Panc1 (cell line): ENCODE measurements at regions not wholly inside any gene's neighbourhood (a gene's known extent, or its start where the extent isn't known, plus 50 kb on each side); places are given as distances from the start of the nearest gene placed in this dataset.

Experiments
- POLR2AphosphoS5 ChIP-seq: IDR thresholded peaks from 2 replicates; pipeline ENCODE4 v1.6.1; 2012; ENCODE audit warnings: mild to moderate bottlenecking, low read depth, low read length, moderate library complexity
- SIN3A ChIP-seq: IDR thresholded peaks from 2 replicates; pipeline ENCODE4 v1.6.1; 2012; ENCODE audit warnings: low read depth, mild to moderate bottlenecking, low read length, moderate library complexity, borderline replicate concordance; ENCODE audit not compliant: insufficient read depth
- TF ChIP-seq, protein P1 (sequence below): fragments of 450-650 bp; IDR thresholded peaks from 2 replicates; pipeline ENCODE4 v1.5.1; 2017; ENCODE audit warnings: mild to moderate bottlenecking
- TF ChIP-seq, protein P2 (sequence below), 2 experiments: IDR thresholded peaks; 2 replicates each; pipeline ENCODE4 v1.6.1; 2011 to 2012; ENCODE audit warnings: low read depth in 2 of 2, control low read depth in 1 of 2, low read length in 1 of 2, mild to moderate bottlenecking in 1 of 2, moderate library complexity in 1 of 2; ENCODE audit not compliant: insufficient read depth in 1 of 2

DNA sequence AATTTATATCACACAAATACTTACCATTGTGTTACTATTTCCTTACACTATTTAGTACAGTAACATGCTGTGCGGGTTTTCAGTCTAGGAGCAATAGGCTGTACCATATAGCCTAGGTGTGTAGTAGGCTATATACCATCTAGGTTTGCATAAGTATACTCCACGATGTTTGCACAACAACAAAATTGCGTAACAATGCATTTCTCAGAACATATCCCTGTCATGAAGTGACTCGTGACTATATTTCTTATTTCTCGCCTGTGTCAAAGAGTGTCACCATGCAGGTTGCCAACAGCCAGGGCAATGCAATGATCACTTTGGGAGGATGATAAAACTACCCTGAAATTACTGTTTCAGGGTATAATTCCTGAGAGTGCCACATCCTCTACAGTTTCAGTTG, 65.6 kb upstream of the CD180 start:
- TF ChIP-seq, protein P1, sequence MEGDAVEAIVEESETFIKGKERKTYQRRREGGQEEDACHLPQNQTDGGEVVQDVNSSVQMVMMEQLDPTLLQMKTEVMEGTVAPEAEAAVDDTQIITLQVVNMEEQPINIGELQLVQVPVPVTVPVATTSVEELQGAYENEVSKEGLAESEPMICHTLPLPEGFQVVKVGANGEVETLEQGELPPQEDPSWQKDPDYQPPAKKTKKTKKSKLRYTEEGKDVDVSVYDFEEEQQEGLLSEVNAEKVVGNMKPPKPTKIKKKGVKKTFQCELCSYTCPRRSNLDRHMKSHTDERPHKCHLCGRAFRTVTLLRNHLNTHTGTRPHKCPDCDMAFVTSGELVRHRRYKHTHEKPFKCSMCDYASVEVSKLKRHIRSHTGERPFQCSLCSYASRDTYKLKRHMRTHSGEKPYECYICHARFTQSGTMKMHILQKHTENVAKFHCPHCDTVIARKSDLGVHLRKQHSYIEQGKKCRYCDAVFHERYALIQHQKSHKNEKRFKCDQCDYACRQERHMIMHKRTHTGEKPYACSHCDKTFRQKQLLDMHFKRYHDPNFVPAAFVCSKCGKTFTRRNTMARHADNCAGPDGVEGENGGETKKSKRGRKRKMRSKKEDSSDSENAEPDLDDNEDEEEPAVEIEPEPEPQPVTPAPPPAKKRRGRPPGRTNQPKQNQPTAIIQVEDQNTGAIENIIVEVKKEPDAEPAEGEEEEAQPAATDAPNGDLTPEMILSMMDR, result no peak
- TF ChIP-seq, protein P2, sequence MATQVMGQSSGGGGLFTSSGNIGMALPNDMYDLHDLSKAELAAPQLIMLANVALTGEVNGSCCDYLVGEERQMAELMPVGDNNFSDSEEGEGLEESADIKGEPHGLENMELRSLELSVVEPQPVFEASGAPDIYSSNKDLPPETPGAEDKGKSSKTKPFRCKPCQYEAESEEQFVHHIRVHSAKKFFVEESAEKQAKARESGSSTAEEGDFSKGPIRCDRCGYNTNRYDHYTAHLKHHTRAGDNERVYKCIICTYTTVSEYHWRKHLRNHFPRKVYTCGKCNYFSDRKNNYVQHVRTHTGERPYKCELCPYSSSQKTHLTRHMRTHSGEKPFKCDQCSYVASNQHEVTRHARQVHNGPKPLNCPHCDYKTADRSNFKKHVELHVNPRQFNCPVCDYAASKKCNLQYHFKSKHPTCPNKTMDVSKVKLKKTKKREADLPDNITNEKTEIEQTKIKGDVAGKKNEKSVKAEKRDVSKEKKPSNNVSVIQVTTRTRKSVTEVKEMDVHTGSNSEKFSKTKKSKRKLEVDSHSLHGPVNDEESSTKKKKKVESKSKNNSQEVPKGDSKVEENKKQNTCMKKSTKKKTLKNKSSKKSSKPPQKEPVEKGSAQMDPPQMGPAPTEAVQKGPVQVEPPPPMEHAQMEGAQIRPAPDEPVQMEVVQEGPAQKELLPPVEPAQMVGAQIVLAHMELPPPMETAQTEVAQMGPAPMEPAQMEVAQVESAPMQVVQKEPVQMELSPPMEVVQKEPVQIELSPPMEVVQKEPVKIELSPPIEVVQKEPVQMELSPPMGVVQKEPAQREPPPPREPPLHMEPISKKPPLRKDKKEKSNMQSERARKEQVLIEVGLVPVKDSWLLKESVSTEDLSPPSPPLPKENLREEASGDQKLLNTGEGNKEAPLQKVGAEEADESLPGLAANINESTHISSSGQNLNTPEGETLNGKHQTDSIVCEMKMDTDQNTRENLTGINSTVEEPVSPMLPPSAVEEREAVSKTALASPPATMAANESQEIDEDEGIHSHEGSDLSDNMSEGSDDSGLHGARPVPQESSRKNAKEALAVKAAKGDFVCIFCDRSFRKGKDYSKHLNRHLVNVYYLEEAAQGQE (IDR thresholded peaks at IDR 0.05; ENCODE audit: insufficient read depth in 1 of 2, low read depth in 2 of 2, low read length in 1 of 2), result no peak
- TF ChIP-seq SIN3A (no peak), POLR2AphosphoS5 (no peak)
